Small intestine (tissue), 7 donors: ENCODE measurements at regions not wholly inside any gene's neighbourhood (a gene's known extent, or its start where the extent isn't known, plus 50 kb on each side); places are given as distances from the start of the nearest gene placed in this dataset.

ENCODE experiments used
- DNase-seq, 2 donors: peaks; one replicate each; pipeline versions ENCODE4 v3.0.0 to v3.0.0-alpha.2; 2013
- FAIRE-seq: peaks from 2 replicates; lab custom pipeline; 2012; peaks lifted over from hg19 to GRCh38; lab: Jason Lieb, UNC
- H3K27ac ChIP-seq, 3 donors: one replicate each; pipeline ENCODE4 v1.5.1; 2013; ENCODE audit warnings: low read length in 2 of 3, mild to moderate bottlenecking in 2 of 3, control low read depth in 1 of 3, inconsistent platforms in 1 of 3, low read depth in 1 of 3, moderate library complexity in 1 of 3
- H3K27me3 ChIP-seq, 3 donors: one replicate each; pipeline ENCODE4 v1.6.1; 2013; ENCODE audit warnings: low read length in 3 of 3, inconsistent platforms in 1 of 3; ENCODE audit not compliant: control insufficient read depth in 3 of 3, insufficient read depth in 3 of 3
- H3K36me3 ChIP-seq, 3 donors: one replicate each; pipeline ENCODE4 v1.6.1; 2013; ENCODE audit warnings: low read length in 3 of 3, inconsistent platforms in 1 of 3, low read depth in 1 of 3, mild to moderate bottlenecking in 1 of 3, moderate library complexity in 1 of 3; ENCODE audit not compliant: control insufficient read depth in 3 of 3, insufficient read depth in 2 of 3
- H3K4me1 ChIP-seq, 3 donors: one replicate each; pipeline ENCODE4 v1.6.1; 2013; ENCODE audit warnings: low read length in 2 of 3, inconsistent platforms in 1 of 3, low read depth in 1 of 3, mild to moderate bottlenecking in 1 of 3, moderate library complexity in 1 of 3; ENCODE audit not compliant: control insufficient read depth in 3 of 3, insufficient read depth in 2 of 3
- H3K4me3 ChIP-seq, 3 donors: one replicate each; pipeline ENCODE4 v1.5.1; 2013; ENCODE audit warnings: low read length in 3 of 3, control low read depth in 1 of 3, inconsistent platforms in 1 of 3, low read depth in 1 of 3, mild to moderate bottlenecking in 1 of 3, moderate library complexity in 1 of 3
- H3K9me3 ChIP-seq, 2 donors: one replicate each; pipeline ENCODE4 v1.6.1; 2013; ENCODE audit warnings: low read depth in 1 of 2, low read length in 1 of 2; ENCODE audit not compliant: control insufficient read depth in 2 of 2, insufficient read depth in 1 of 2
- WGBS, 3 donors: extraction: QIAGEN DNeasy Blood & Tissue Kit; methylation state at CpG; one replicate each; pipeline ENCODE4 v1.1.7; 2013; 5-methylcytosine and 5-hydroxymethylcytosine counted together
- donor health status: healthy with polysubstance abuse.
- donor health status: control.
- donor health status: control.
- donor health status: Bipolar disorder and iron deficiency.
- donor health status: healthy.

GRCh38 chr11:134887896-134888295, 475.9 kb upstream of the B3GAT1 start:
- Histone ChIP-seq H3K27ac (no peak overlapping the region), H3K9me3 (no peaks in the 10 kb centered on the region), H3K4me3 (no peak overlapping the region), H3K4me1 (no peaks in the 10 kb centered on the region), H3K36me3 (no peaks in the 10 kb centered on the region), H3K27me3 (peaks cover 2 to 3% (median 2%) of the 10 kb centered on the region in 3 donors)
- DNase-seq (no peak), FAIRE-seq (no peak)
- WGBS, 3 donors, result 64 to 79% (median 76%) methylated on average over 4 of the region's 4 CpGs

DNA sequence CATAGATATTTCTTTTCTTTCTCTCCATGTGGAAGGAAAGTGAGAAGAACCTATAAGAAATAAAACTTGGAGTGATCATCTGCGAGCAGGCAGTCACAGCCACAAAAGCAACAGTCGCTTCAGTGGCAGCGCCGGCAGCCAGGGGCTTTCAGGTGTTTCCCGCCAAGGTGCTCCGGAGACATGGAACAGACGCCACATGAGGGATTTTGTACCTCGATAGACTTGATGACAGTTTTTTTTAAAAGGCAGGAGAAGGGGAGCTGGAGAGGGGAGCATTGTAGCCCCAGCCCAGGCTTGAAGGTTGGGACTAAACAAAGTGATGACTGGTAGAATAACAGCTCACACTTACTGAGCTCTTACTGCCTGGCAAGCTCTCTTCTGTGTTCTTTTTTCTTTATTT, 471.4 kb upstream of the B3GAT1 start:
- FAIRE-seq (no peak), DNase-seq (no peak)
- Histone ChIP-seq H3K4me3 (no peak overlapping the region), H3K4me1 (no peaks in the 10 kb centered on the region), H3K9me3 (no peaks in the 10 kb centered on the region), H3K36me3 (no peaks in the 10 kb centered on the region), H3K27ac (no peak overlapping the region), H3K27me3 (peaks cover 0 to 3% (median 2%) of the 10 kb centered on the region in 3 donors)
- 57 to 66% (median 63%) methylated on average over 8 of the region's 8 CpGs for whole genome bisulfite sequencing, 3 donors

GRCh38 chr11:134882671-134883297, 470.7 kb upstream of the B3GAT1 start:
- WGBS, 3 donors, result 56 to 62% (median 61%) methylated on average over 13 of the region's 13 CpGs
- H3K27ac ChIP-seq, result no peak overlapping the region
- DNase-seq (no peak), FAIRE-seq (no peak)
- no peaks in the 10 kb centered on the region for H3K36me3 ChIP-seq
- H3K27me3 ChIP-seq, result peaks cover 0 to 3% (median 2%) of the 10 kb centered on the region in 3 donors
- no peak overlapping the region for H3K4me3 ChIP-seq
- no peaks in the 10 kb centered on the region for H3K9me3 ChIP-seq
- no peaks in the 10 kb centered on the region for H3K4me1 ChIP-seq

DNA sequence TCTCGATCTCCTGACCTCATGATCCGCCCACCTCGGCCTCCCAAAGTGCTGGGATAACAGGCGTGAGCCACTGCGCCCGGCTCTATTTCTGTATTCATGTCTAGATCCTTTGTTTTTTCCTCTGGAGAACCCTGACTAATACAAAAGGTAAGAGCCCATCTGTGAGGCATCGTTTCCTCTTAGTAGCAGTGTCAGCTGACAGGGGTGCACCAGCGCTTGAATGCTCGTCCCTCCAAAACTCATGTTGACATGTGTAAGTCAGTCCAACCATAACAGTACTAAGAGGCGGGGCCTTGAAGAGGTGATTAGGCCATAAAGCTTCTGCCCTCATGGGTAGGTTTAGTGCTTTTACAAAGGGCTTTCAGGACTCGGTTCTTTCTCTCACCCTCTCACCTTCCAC, 470.1 kb upstream of the B3GAT1 start:
- H3K36me3 ChIP-seq, result no peaks in the 10 kb centered on the region
- H3K4me1 ChIP-seq, result no peaks in the 10 kb centered on the region
- DNase-seq (no peak), FAIRE-seq (no peak)
- WGBS, 3 donors, result 79 to 82% (median 80%) methylated on average over 11 of the region's 11 CpGs
- no peaks in the 10 kb centered on the region for H3K9me3 ChIP-seq
- H3K4me3 ChIP-seq, result no peak overlapping the region
- peaks cover 0 to 3% (median 2%) of the 10 kb centered on the region in 3 donors for H3K27me3 ChIP-seq
- no peak overlapping the region for H3K27ac ChIP-seq

DNA sequence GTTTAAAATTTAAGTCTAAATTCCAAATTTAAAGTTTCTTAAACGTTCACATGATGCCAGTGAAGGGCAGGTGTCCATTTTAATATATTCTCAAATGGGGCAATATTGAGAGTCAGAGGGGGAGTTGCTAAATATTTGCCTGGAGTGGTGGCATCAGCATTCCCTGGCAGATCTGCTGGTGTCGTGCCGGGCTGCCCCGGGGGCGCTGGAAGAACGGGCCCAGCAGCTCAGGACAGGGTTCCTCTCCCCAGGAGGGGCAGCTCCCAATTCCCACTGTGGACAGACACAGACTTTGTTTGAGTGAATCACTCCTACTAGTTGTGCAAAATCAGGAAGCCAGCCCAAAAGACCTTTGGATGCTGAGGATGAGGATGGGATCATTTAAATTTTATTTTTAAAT, 468.7 kb upstream of the B3GAT1 start:
- DNase-seq (no peak), FAIRE-seq (no peak)
- no peak overlapping the region for H3K27ac ChIP-seq
- H3K4me3 ChIP-seq, result no peak overlapping the region
- no peaks in the 10 kb centered on the region for H3K36me3 ChIP-seq
- no peaks in the 10 kb centered on the region for H3K4me1 ChIP-seq
- 76 to 88% (median 87%) methylated on average over 6 of the region's 6 CpGs for WGBS, 3 donors
- H3K27me3 ChIP-seq, result no peaks in the 10 kb centered on the region
- H3K9me3 ChIP-seq, result no peaks in the 10 kb centered on the region

- Histone ChIP-seq H3K4me3 (no peak overlapping the region), H3K4me1 (no peaks in the 10 kb centered on the region), H3K27me3 (peaks cover 0 to under 1% (median 0%) of the 10 kb centered on the region in 3 donors), H3K27ac (no peak overlapping the region), H3K9me3 (no peaks in the 10 kb centered on the region), H3K36me3 (no peaks in the 10 kb centered on the region)
- no peak for FAIRE-seq
- no peak for DNase-seq
- WGBS, 3 donors, result 82 to 94% (median 89%) methylated on average over 3 of the region's 3 CpGs
Observed at GRCh38 chr11:134879931-134880330, 467.9 kb upstream of the B3GAT1 start.

- no peak for FAIRE-seq
Observed at GRCh38 chr11:134879341-134879740, 467.3 kb upstream of the B3GAT1 start.

DNA sequence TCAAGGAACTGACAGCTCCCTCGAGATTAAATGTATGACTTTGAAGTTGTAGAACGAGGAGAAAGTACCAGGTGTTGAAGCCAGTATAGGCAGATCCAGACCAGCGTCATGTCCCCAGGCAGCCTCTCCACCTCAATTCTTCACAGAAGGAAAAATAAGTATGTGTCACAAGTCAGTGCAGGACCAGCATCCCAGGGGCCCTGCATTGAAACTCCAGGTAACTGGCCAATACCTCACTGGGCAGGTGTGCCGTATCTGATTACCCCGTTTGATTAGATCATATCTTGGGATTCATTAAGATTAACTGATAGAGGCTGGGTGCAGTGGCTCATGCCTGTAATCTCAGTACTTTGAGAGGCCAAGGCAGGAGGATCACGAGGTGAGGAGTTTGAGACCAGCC, 466.7 kb upstream of the B3GAT1 start:
- Histone ChIP-seq H3K9me3 (no peaks in the 10 kb centered on the region), H3K27ac (no peak overlapping the region), H3K27me3 (peaks cover 0 to 3% (median 0%) of the 10 kb centered on the region in 3 donors), H3K4me3 (no peak overlapping the region), H3K4me1 (no peaks in the 10 kb centered on the region), H3K36me3 (no peaks in the 10 kb centered on the region)
- WGBS, 3 donors, result 35 to 70% (median 47%) methylated on average over 6 of the region's 6 CpGs
- FAIRE-seq (no peak), DNase-seq (no peak)

More at GRCh38 chr11:134879341-134879740, 467.3 kb upstream of the B3GAT1 start:
- WGBS, 3 donors, result 20 to 56% (median 43%) methylated on average over 4 of the region's 4 CpGs
- DNase-seq, result no peak
- no peaks in the 10 kb centered on the region for H3K36me3 ChIP-seq
- H3K4me3 ChIP-seq, result no peak overlapping the region
- no peaks in the 10 kb centered on the region for H3K4me1 ChIP-seq
- peaks cover 0 to 3% (median 0%) of the 10 kb centered on the region in 3 donors for H3K27me3 ChIP-seq
- no peaks in the 10 kb centered on the region for H3K9me3 ChIP-seq
- H3K27ac ChIP-seq, result no peak overlapping the region

DNA sequence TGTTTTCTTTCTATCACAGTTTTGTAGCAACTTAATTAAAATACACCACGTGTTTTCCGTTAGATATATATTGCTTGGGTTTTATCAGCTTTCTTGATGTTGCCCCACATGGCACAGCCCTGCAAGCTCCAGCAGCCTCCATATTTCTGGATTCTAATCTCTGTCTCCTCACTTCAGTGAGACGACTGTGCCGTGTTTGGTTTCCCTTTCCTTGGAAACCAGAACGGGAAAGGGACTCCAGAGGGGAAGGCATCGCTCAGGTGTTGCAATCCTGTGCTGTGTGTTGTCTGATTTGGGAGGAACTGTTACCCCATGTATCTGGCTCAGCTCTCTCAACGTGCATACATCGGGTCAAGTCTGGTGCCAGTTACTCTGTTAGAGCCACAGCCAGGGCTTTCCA, 464.2 kb upstream of the B3GAT1 start:
- Histone ChIP-seq H3K27me3 (peaks cover 0 to 3% (median 0%) of the 10 kb centered on the region in 3 donors), H3K9me3 (no peaks in the 10 kb centered on the region), H3K4me3 (no peak overlapping the region), H3K27ac (no peak overlapping the region), H3K4me1 (no peaks in the 10 kb centered on the region), H3K36me3 (no peaks in the 10 kb centered on the region)
- DNase-seq (no peak), FAIRE-seq (no peak)
- 66 to 79% (median 69%) methylated on average over 8 of the region's 8 CpGs for WGBS, 3 donors
